Tibial artery (tissue), 4 donors: ENCODE measurements at regions not wholly inside any gene's neighbourhood (a gene's known extent, or its start where the extent isn't known, plus 50 kb on each side); places are given as distances from the start of the nearest gene placed in this dataset.

Experiments used
- DNase-seq, 2 donors: peaks; one replicate each; pipeline ENCODE4 v3.0.0-alpha.2; 2019
- H3K27ac ChIP-seq, 2 donors: fragments of 200-600 bp; sonication (generic) in 1 of 2; 1 replicate in 1 of 2; 2 replicates in 1 of 2; pipeline ENCODE4 v1.5.1; 2018 to 2019; ENCODE audit warnings: mild to moderate bottlenecking in 1 of 2
- H3K27me3 ChIP-seq, 2 donors: fragments of 200-600 bp; sonication (generic) in 1 of 2; one replicate each; pipeline versions ENCODE4 v1.5.1 to v1.6.0; 2016 to 2019
- H3K36me3 ChIP-seq, 3 donors: fragments of 200-600 bp; sonication (generic) in 2 of 3; one replicate each; pipeline ENCODE4 v1.5.1; 2016 to 2019; ENCODE audit warnings: mild to moderate bottlenecking in 2 of 3
- H3K4me1 ChIP-seq, 4 donors: fragments of 200-600 bp; sonication (generic) in 2 of 4; 1 replicate in 3 of 4; 2 replicates in 1 of 4; pipeline ENCODE4 v1.5.1; 2016 to 2019
- H3K4me3 ChIP-seq, 2 donors: fragments of 200-600 bp; sonication (generic) in 1 of 2; 1 replicate in 1 of 2; 2 replicates in 1 of 2; pipeline ENCODE4 v1.5.1; 2018 to 2019; ENCODE audit warnings: mild to moderate bottlenecking in 2 of 2
- H3K9me3 ChIP-seq, 3 donors: fragments of 200-600 bp; sonication (generic) in 1 of 3; one replicate each; pipeline ENCODE4 v1.5.1; 2016 to 2019
- CTCF ChIP-seq, 2 experiments: fragments of 200-600 bp in 1 of 2; fragments of 450-650 bp in 1 of 2; IDR thresholded peaks; one replicate each; pipeline ENCODE4 v1.5.1; 2017 to 2019; ENCODE audit warnings: antibody characterized with exemption in 2 of 2, mild to moderate bottlenecking in 1 of 2, moderate library complexity in 1 of 2
- intact Hi-C: fragments of 100-400 bp; cut with DNase I; formaldehyde crosslinking; loops from one replicate; pipeline ENCODE4 v1.15.0; 2023; ENCODE audit warnings: low total_unique reads

GRCh38 chr10:6665847-6666246 is 85.8 kb upstream of the PRKCQ start:
- H3K27ac ChIP-seq, result no peak overlapping the region
- H3K36me3 ChIP-seq, result no peaks in the 10 kb centered on the region
- H3K4me1 ChIP-seq, result no peaks in the 10 kb centered on the region
- intact Hi-C loops, result no loop called here
- TF ChIP-seq CTCF (IDR thresholded peaks at IDR 0.05), result no peak
- no peak overlapping the region for H3K4me3 ChIP-seq
- no peak for DNase-seq
- H3K9me3 ChIP-seq, result no peaks in the 10 kb centered on the region
- H3K27me3 ChIP-seq, result peaks cover 0 to 5% of the 10 kb centered on the region in 2 donors

- DNase-seq, result no peak
- intact Hi-C loops, result no loop called here
- Histone ChIP-seq H3K4me1 (no peaks in the 10 kb centered on the region), H3K27me3 (peaks cover 0 to 2% of the 10 kb centered on the region in 2 donors), H3K27ac (no peak overlapping the region), H3K4me3 (no peak overlapping the region), H3K36me3 (no peaks in the 10 kb centered on the region), H3K9me3 (no peaks in the 10 kb centered on the region)
- TF ChIP-seq CTCF (IDR thresholded peaks at IDR 0.05), result no peak
Observed at GRCh38 chr10:6660460-6660859, 80.4 kb upstream of the PRKCQ start.

GRCh38 chr10:6659451-6659850 is 79.4 kb upstream of the PRKCQ start:
- intact Hi-C loops, result no loop called here
- no peak for DNase-seq
- H3K4me1 ChIP-seq, result no peaks in the 10 kb centered on the region
- H3K9me3 ChIP-seq, result no peaks in the 10 kb centered on the region
- H3K4me3 ChIP-seq, result no peak overlapping the region
- H3K27ac ChIP-seq, result no peak overlapping the region
- H3K27me3 ChIP-seq, result peaks cover 0 to 2% of the 10 kb centered on the region in 2 donors
- H3K36me3 ChIP-seq, result no peaks in the 10 kb centered on the region
- no peak for TF ChIP-seq CTCF (IDR thresholded peaks at IDR 0.05)

- Histone ChIP-seq H3K4me1 (no peaks in the 10 kb centered on the region), H3K27me3 (peaks cover 0 to 2% of the 10 kb centered on the region in 2 donors), H3K9me3 (no peaks in the 10 kb centered on the region), H3K36me3 (no peaks in the 10 kb centered on the region), H3K27ac (no peak overlapping the region), H3K4me3 (no peak overlapping the region)
- intact Hi-C loops, result no loop called here
- no peak for DNase-seq
- no peak for TF ChIP-seq CTCF (IDR thresholded peaks at IDR 0.05)
Observed at GRCh38 chr10:6657669-6658068, 77.6 kb upstream of the PRKCQ start.

GRCh38 chr10:6657196-6657595 is 77.1 kb upstream of the PRKCQ start:
- Histone ChIP-seq H3K36me3 (no peaks in the 10 kb centered on the region), H3K4me3 (no peak overlapping the region), H3K4me1 (no peaks in the 10 kb centered on the region), H3K27me3 (peaks cover 0 to 2% of the 10 kb centered on the region in 2 donors), H3K9me3 (no peaks in the 10 kb centered on the region), H3K27ac (no peak overlapping the region)
- no peak for TF ChIP-seq CTCF (IDR thresholded peaks at IDR 0.05)
- intact Hi-C loops, result no loop called here
- DNase-seq, result no peak

- intact Hi-C loops, result no loop called here
- TF ChIP-seq CTCF (IDR thresholded peaks at IDR 0.05), result no peak
Observed at GRCh38 chr10:6654571-6654970, 74.5 kb upstream of the PRKCQ start.

More at GRCh38 chr10:6654571-6654970, 74.5 kb upstream of the PRKCQ start:
- no peaks in the 10 kb centered on the region for H3K4me1 ChIP-seq
- H3K4me3 ChIP-seq, result no peak overlapping the region
- H3K27ac ChIP-seq, result no peak overlapping the region
- H3K36me3 ChIP-seq, result no peaks in the 10 kb centered on the region
- H3K9me3 ChIP-seq, result no peaks in the 10 kb centered on the region
- no peak for DNase-seq
- peaks cover 0 to 2% of the 10 kb centered on the region in 2 donors for H3K27me3 ChIP-seq
